NT2/D1 (cell line): ENCODE measurements at regions not wholly inside any gene's neighbourhood (a gene's known extent, or its start where the extent isn't known, plus 50 kb on each side); places are given as distances from the start of the nearest gene placed in this dataset.

Source experiments
- SUZ12 ChIP-seq: IDR thresholded peaks from 2 replicates; pipeline ENCODE4 v1.6.1; 2011; ENCODE audit not compliant: insufficient read length, insufficient read depth; ENCODE audit errors: extremely low read depth
- YY1 ChIP-seq: IDR thresholded peaks from 2 replicates; pipeline ENCODE4 v1.6.1; 2011; ENCODE audit not compliant: insufficient read length, insufficient read depth
- ZNF274 ChIP-seq: IDR thresholded peaks from 2 replicates; pipeline ENCODE4 v1.6.1; 2011; ENCODE audit warnings: mild to moderate bottlenecking, low read depth, low read length

DNA sequence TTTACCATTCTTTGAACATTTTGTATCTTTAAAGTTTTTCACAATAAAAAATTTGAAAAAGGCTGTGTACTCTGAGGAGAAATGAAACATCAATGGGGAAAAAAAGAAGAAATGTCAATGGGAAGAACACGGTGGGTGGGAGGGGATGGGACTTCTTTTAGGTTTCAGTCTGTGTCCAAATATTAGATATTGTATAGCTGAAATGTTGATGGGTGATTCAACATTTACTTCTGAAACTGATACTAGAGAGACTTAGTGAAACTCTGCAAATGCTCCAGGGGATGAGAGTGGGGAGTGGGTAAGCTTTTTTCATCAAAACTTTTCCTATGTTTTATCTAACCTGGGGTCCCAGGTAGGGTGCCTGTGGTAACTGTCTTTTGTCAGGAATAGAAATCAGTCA lies 311.9 kb downstream of the MAN2A1 start:
- TF ChIP-seq SUZ12 (no peak), ZNF274 (no peak), YY1 (no peak)
